Loucy (cell line): ENCODE measurements at regions not wholly inside any gene's neighbourhood (a gene's known extent, or its start where the extent isn't known, plus 50 kb on each side); places are given as distances from the start of the nearest gene placed in this dataset.

ENCODE experiments used
- H2AFZ ChIP-seq: fragments of 200-600 bp; sonication (generic); 2 replicates; pipeline ENCODE4 v1.6.0; 2016; ENCODE audit warnings: antibody characterized with exemption, mild to moderate bottlenecking, low read length, moderate library complexity
- H3F3A ChIP-seq: fragments of 200-600 bp; 2 replicates; pipeline ENCODE4 v1.6.0; 2016; ENCODE audit warnings: antibody characterized with exemption, low read depth, mild to moderate bottlenecking
- H3K27me3 ChIP-seq: fragments of 200-600 bp; sonication (generic); 2 replicates; pipeline ENCODE4 v1.6.1; 2014; ENCODE audit warnings: low read length, mild to moderate bottlenecking; ENCODE audit not compliant: insufficient read depth, poor library complexity, severe bottlenecking
- H3K36me3 ChIP-seq: fragments of 200-600 bp; sonication (generic); 2 replicates; pipeline ENCODE4 v1.6.1; 2016; ENCODE audit warnings: low read length; ENCODE audit not compliant: insufficient read depth
- H3K4me1 ChIP-seq: fragments of 200-600 bp; sonication (generic); 2 replicates; pipeline ENCODE4 v1.5.1; 2014; ENCODE audit warnings: low read length, mild to moderate bottlenecking; ENCODE audit not compliant: insufficient read depth, poor library complexity, severe bottlenecking
- H3K4me2 ChIP-seq: fragments of 200-600 bp; sonication (generic); 2 replicates; pipeline ENCODE4 v1.6.0; 2014; ENCODE audit warnings: antibody characterized with exemption, low read length, low read depth, mild to moderate bottlenecking; ENCODE audit not compliant: poor library complexity, severe bottlenecking
- H3K4me3 ChIP-seq: fragments of 200-600 bp; sonication (generic); 2 replicates; pipeline ENCODE4 v1.5.1; 2014; ENCODE audit warnings: low read length, mild to moderate bottlenecking, mixed read lengths; ENCODE audit not compliant: poor library complexity, severe bottlenecking
- H3K79me2 ChIP-seq: fragments of 200-600 bp; sonication (generic); 2 replicates; pipeline ENCODE4 v1.6.1; 2014; ENCODE audit warnings: low read length; ENCODE audit not compliant: insufficient read depth
- H3K9ac ChIP-seq: fragments of 200-600 bp; sonication (generic); 2 replicates; pipeline ENCODE4 v1.6.0; 2014; ENCODE audit warnings: mild to moderate bottlenecking, low read depth, low read length, moderate library complexity; ENCODE audit not compliant: poor library complexity, severe bottlenecking
- H3K9me2 ChIP-seq: fragments of 200-600 bp; sonication (generic); replicated peaks from 2 replicates; pipeline ENCODE4 v1.6.1; 2016; ENCODE audit warnings: low read depth, low read length, mixed read lengths
- H3K9me3 ChIP-seq: fragments of 200-600 bp; sonication (generic); 2 replicates; pipeline ENCODE4 v1.6.1; 2014; ENCODE audit warnings: mild to moderate bottlenecking, antibody characterized with exemption, low read length, low read depth; ENCODE audit not compliant: insufficient read depth
- H4K20me1 ChIP-seq: fragments of 200-600 bp; sonication (generic); 2 replicates; pipeline ENCODE4 v1.6.0; 2014; ENCODE audit warnings: antibody characterized with exemption, low read length, mild to moderate bottlenecking; ENCODE audit not compliant: insufficient read depth, poor library complexity, severe bottlenecking
- EZH2phosphoT487 ChIP-seq: fragments of 200-600 bp; IDR thresholded peaks from 2 replicates; pipeline ENCODE4 v1.6.1; 2018; ENCODE audit warnings: antibody characterized with exemption, mild to moderate bottlenecking, moderate library complexity, borderline replicate concordance
- TF ChIP-seq, protein P1 (sequence below): fragments of 200-600 bp; sonication (generic); conservative IDR thresholded peaks from 2 replicates; pipeline ENCODE4 v1.5.1; 2014; ENCODE audit warnings: mild to moderate bottlenecking, antibody characterized with exemption, low read length

DNA sequence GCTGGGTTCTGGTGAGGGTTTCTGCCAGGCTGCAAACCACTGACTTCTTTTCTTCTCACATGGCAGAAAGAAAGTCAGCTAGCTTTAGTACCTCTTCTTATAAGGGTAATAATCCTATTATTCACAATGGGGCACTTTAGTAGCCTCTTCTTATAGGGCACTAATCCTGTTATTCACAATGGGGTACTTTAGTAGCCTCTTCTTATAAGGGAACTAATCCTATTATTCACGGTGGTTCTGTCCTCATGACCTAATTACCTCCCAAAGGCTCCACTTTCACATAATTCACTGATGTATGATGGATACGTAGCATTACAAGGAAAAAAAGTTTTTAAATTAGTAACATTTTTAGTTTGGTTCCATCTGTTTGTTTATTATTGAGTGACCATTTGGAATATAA is 671.3 kb downstream of the NSUN3 start:
- H3K36me3 ChIP-seq = no peaks in the 10 kb centered on the region
- H3K4me3 ChIP-seq = no peak overlapping the region
- no peaks in the 10 kb centered on the region for H3K9me3 ChIP-seq
- no peak overlapping the region for H3K4me2 ChIP-seq
- H3K9me2 ChIP-seq = no peaks in the 10 kb centered on the region
- no peak overlapping the region for H3K9ac ChIP-seq
- no peak overlapping the region for H2AFZ ChIP-seq
- no peaks in the 10 kb centered on the region for H3F3A ChIP-seq
- H4K20me1 ChIP-seq = no peaks in the 10 kb centered on the region
- H3K4me1 ChIP-seq = no peaks in the 10 kb centered on the region
- no peaks in the 10 kb centered on the region for H3K79me2 ChIP-seq
- no peaks in the 10 kb centered on the region for H3K27me3 ChIP-seq
- TF ChIP-seq EZH2phosphoT487 = no peak
- TF ChIP-seq, protein P1, sequence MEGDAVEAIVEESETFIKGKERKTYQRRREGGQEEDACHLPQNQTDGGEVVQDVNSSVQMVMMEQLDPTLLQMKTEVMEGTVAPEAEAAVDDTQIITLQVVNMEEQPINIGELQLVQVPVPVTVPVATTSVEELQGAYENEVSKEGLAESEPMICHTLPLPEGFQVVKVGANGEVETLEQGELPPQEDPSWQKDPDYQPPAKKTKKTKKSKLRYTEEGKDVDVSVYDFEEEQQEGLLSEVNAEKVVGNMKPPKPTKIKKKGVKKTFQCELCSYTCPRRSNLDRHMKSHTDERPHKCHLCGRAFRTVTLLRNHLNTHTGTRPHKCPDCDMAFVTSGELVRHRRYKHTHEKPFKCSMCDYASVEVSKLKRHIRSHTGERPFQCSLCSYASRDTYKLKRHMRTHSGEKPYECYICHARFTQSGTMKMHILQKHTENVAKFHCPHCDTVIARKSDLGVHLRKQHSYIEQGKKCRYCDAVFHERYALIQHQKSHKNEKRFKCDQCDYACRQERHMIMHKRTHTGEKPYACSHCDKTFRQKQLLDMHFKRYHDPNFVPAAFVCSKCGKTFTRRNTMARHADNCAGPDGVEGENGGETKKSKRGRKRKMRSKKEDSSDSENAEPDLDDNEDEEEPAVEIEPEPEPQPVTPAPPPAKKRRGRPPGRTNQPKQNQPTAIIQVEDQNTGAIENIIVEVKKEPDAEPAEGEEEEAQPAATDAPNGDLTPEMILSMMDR = no peak

DNA sequence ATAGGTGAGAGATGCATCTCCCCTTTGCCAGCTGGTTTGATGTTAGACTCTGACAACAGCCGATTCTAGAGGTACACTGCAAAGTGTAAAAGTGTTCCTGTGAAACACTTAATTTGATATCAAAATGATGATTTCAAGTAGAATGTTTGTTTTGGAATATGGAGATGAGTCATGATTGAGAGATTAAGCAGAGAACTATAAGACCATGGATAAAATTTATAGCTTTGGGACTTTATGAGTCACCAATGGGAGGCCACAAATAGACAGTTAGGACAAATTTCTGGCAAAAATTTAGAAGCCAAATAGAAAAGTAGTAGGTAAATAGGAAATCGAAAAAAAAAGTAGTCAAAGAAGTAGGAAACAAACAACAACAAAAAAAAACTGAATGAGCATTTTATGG is 672.5 kb downstream of the NSUN3 start:
- Histone ChIP-seq H3K4me1 (no peaks in the 10 kb centered on the region), H3K79me2 (no peaks in the 10 kb centered on the region), H2AFZ (no peak overlapping the region), H3K36me3 (no peaks in the 10 kb centered on the region), H3K4me3 (no peak overlapping the region), H3K27me3 (no peaks in the 10 kb centered on the region), H4K20me1 (no peaks in the 10 kb centered on the region), H3F3A (no peaks in the 10 kb centered on the region), H3K4me2 (no peak overlapping the region), H3K9ac (no peak overlapping the region), H3K9me2 (no peaks in the 10 kb centered on the region), H3K9me3 (no peaks in the 10 kb centered on the region)
- no peak for TF ChIP-seq EZH2phosphoT487
- TF ChIP-seq, protein P1 = no peak

DNA sequence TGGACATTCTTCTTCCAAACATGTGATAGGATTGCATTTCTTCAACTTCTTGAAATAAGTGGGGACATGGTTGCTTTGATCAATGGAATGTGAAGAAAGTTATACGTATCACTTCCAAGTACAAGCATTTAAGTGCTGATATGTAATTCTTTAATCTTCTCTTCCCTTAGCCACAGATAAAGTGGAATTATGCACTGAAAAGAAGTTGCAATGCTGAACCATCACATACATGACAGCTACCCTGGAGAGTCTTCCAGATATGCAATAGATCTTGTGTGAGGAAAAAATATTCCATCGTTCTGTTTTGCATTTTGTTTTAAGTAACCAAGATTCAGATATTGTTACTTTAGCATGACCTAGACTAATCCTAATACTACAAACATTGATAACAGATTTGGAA is 674.3 kb downstream of the NSUN3 start:
- Histone ChIP-seq H3K9ac (no peak overlapping the region), H4K20me1 (no peaks in the 10 kb centered on the region), H3K27me3 (no peaks in the 10 kb centered on the region), H3K36me3 (no peaks in the 10 kb centered on the region), H2AFZ (no peak overlapping the region), H3F3A (no peaks in the 10 kb centered on the region), H3K9me2 (no peaks in the 10 kb centered on the region), H3K4me3 (no peak overlapping the region), H3K9me3 (no peaks in the 10 kb centered on the region), H3K4me1 (no peaks in the 10 kb centered on the region), H3K4me2 (no peak overlapping the region), H3K79me2 (no peaks in the 10 kb centered on the region)
- TF ChIP-seq, protein P1 = no peak
- no peak for TF ChIP-seq EZH2phosphoT487
